ENCODE measurements at regions not wholly inside any gene's neighbourhood (a gene's known extent, or its start where the extent isn't known, plus 50 kb on each side); places are given as distances from the start of the nearest gene placed in this dataset.

DNA sequence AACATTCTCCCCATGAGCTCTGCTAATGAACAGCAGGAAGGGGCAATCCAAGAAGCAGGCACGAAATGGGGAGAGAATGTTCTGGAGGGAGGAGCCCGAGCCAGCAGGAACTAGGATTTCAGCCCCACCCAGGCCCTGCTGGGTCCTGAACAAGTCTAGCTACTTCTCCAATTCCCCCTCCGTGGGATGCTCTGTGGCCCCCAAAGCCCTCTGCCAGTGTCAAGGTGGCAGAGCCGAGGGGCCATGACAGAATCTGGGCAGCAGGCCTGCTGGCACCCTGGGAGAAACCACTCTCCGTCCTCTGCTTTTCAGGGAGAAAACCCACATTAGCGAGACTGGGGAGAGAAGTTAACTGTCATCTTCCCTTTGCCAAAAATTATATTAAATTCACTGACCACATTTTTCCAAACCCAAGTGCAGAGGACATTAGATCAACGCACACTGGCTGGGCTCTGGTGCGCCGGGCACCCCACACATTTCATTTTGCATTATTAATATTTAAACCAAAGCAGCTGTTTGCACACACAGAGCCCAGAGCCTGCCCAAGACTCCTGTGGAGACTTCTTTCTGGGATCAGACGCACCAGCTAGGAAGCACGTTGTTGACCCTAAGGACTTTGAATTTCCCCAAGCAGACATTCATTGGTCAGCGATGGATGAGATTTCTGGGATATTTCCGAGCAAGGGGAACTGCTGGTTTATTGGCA is 80.2 kb upstream of the PKDCC start:
- H3K79me2 ChIP-seq (ENCODE audit: low read length): no peaks in the 10 kb centered on the region
- H3F3A ChIP-seq (ENCODE audit: insufficient read depth, low read length): no peaks in the 10 kb centered on the region
- no peaks in the 10 kb centered on the region for H4K20me1 ChIP-seq (ENCODE audit: insufficient read depth, low read length)
- H3K27ac ChIP-seq (ENCODE audit: low read length): no peak overlapping the region
- TF ChIP-seq EZH2 (optimal IDR thresholded peaks at IDR 0.05; ENCODE audit: low read depth, low read length) (no peak), EZH2phosphoT487 (IDR thresholded peaks at IDR 0.05; ENCODE audit: low read length) (no peak)
- TF ChIP-seq, protein P1, sequence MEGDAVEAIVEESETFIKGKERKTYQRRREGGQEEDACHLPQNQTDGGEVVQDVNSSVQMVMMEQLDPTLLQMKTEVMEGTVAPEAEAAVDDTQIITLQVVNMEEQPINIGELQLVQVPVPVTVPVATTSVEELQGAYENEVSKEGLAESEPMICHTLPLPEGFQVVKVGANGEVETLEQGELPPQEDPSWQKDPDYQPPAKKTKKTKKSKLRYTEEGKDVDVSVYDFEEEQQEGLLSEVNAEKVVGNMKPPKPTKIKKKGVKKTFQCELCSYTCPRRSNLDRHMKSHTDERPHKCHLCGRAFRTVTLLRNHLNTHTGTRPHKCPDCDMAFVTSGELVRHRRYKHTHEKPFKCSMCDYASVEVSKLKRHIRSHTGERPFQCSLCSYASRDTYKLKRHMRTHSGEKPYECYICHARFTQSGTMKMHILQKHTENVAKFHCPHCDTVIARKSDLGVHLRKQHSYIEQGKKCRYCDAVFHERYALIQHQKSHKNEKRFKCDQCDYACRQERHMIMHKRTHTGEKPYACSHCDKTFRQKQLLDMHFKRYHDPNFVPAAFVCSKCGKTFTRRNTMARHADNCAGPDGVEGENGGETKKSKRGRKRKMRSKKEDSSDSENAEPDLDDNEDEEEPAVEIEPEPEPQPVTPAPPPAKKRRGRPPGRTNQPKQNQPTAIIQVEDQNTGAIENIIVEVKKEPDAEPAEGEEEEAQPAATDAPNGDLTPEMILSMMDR (IDR thresholded peaks at IDR 0.05; ENCODE audit: low read length): no peak
- no peaks in the 10 kb centered on the region for H3K36me3 ChIP-seq (replicated peaks; ENCODE audit: insufficient read depth, low read length)
- no peaks in the 10 kb centered on the region for H3K9me3 ChIP-seq (replicated peaks; ENCODE audit: insufficient read depth, low read length)
- DNase-seq: no peak
- no peak overlapping the region for H3K9ac ChIP-seq (ENCODE audit: low read length)
- H3K4me1 ChIP-seq (ENCODE audit: low read length): no peaks in the 10 kb centered on the region
- no peak overlapping the region for H2AFZ ChIP-seq (ENCODE audit: low read length)
- no peaks in the 10 kb centered on the region for H3K27me3 ChIP-seq (replicated peaks; ENCODE audit: insufficient read depth, low read length)
- no peak overlapping the region for H3K4me2 ChIP-seq (ENCODE audit: low read depth, low read length)
- H3K9me2 ChIP-seq (replicated peaks; ENCODE audit: insufficient read depth, low read length): no peaks in the 10 kb centered on the region
- H3K4me3 ChIP-seq (ENCODE audit: low read length): no peak overlapping the region

DNA sequence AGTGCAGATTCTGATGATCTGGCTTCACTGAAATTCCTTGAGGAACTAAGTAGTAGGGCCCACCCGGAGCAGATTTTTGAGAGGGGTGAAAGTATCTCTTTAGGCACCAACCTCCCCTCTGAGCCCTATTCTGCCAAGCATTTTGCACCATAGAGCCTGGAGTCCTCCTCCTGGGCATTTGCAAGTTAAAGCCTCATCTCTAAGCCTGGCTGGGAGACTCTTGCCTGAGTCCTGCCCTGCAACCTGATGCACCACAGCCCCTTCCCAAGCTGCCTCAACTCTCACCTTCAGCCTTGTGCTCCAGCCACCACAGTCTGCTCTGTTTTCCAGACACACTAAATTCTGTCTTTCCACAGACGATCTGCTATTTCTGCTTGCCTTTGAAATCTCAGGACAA is 79.6 kb upstream of the PKDCC start:
- H3K27me3 ChIP-seq (replicated peaks; ENCODE audit: insufficient read depth, low read length): no peaks in the 10 kb centered on the region
- no peaks in the 10 kb centered on the region for H3K4me1 ChIP-seq (ENCODE audit: low read length)
- H3K9ac ChIP-seq (ENCODE audit: low read length): no peak overlapping the region
- H3K4me3 ChIP-seq (ENCODE audit: low read length): no peak overlapping the region
- DNase-seq: no peak
- no peak overlapping the region for H3K27ac ChIP-seq (ENCODE audit: low read length)
- no peaks in the 10 kb centered on the region for H3K36me3 ChIP-seq (replicated peaks; ENCODE audit: insufficient read depth, low read length)
- no peaks in the 10 kb centered on the region for H3K9me3 ChIP-seq (replicated peaks; ENCODE audit: insufficient read depth, low read length)
- H3K4me2 ChIP-seq (ENCODE audit: low read depth, low read length): no peak overlapping the region
- TF ChIP-seq EZH2phosphoT487 (IDR thresholded peaks at IDR 0.05; ENCODE audit: low read length) (no peak), EZH2 (optimal IDR thresholded peaks at IDR 0.05; ENCODE audit: low read depth, low read length) (no peak)
- TF ChIP-seq, protein P1 (IDR thresholded peaks at IDR 0.05; ENCODE audit: low read length): no peak
- H3K79me2 ChIP-seq (ENCODE audit: low read length): no peaks in the 10 kb centered on the region
- H3K9me2 ChIP-seq (replicated peaks; ENCODE audit: insufficient read depth, low read length): no peaks in the 10 kb centered on the region
- no peak overlapping the region for H2AFZ ChIP-seq (ENCODE audit: low read length)
- H4K20me1 ChIP-seq (ENCODE audit: insufficient read depth, low read length): no peaks in the 10 kb centered on the region
- H3F3A ChIP-seq (ENCODE audit: insufficient read depth, low read length): no peaks in the 10 kb centered on the region

DNA sequence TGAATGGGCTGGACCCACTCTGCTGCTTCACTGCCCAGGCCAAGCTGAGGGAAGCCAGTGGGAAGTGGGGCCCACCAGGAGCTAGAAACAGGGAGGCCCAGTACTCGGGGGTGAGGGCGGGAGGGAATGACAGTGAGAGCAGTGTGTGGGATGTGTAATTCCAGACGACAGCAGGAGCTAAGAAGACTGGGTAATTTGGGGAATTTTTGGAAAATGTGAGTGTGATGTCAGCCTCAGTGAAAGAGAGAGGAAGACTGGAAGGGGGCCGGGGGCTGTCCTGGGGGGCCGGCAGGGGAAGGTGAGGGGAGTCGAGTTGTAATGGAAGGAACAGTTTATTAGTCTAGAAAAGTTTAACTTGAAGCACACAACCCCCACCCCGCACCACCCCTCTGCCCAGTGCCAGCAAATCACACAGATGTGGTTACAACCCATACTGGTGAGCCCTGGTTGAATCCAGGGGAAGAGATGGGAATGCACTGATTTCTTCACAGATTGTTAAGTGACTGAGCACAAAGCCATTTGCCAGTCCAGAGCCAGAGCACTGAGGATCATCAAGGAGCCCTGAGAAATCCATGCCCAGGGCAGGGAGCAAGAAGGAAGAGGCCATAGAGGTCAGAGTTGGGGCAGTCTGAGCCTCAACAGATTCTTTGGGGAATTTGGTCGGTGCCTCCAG is 76.7 kb upstream of the PKDCC start:
- Histone ChIP-seq H3K4me1 (ENCODE audit: low read length) (no peaks in the 10 kb centered on the region), H3K27ac (ENCODE audit: low read length) (no peak overlapping the region), H2AFZ (ENCODE audit: low read length) (no peak overlapping the region), H3K9me3 (replicated peaks; ENCODE audit: insufficient read depth, low read length) (no peaks in the 10 kb centered on the region), H3K4me2 (ENCODE audit: low read depth, low read length) (no peak overlapping the region), H3K9ac (ENCODE audit: low read length) (no peak overlapping the region), H3K27me3 (replicated peaks; ENCODE audit: insufficient read depth, low read length) (no peaks in the 10 kb centered on the region), H4K20me1 (ENCODE audit: insufficient read depth, low read length) (no peaks in the 10 kb centered on the region), H3F3A (ENCODE audit: insufficient read depth, low read length) (no peaks in the 10 kb centered on the region), H3K36me3 (replicated peaks; ENCODE audit: insufficient read depth, low read length) (no peaks in the 10 kb centered on the region), H3K9me2 (replicated peaks; ENCODE audit: insufficient read depth, low read length) (no peaks in the 10 kb centered on the region), H3K79me2 (ENCODE audit: low read length) (no peaks in the 10 kb centered on the region), H3K4me3 (ENCODE audit: low read length) (no peak overlapping the region)
- no peak for DNase-seq
- TF ChIP-seq, protein P1 (IDR thresholded peaks at IDR 0.05; ENCODE audit: low read length): no peak
- no peak for TF ChIP-seq EZH2 (optimal IDR thresholded peaks at IDR 0.05; ENCODE audit: low read depth, low read length)
- TF ChIP-seq EZH2phosphoT487 (IDR thresholded peaks at IDR 0.05; ENCODE audit: low read length): no peak

All from MM.1S (cell line).